ENCODE measurements at regions not wholly inside any gene's neighbourhood (a gene's known extent, or its start where the extent isn't known, plus 50 kb on each side); places are given as distances from the start of the nearest gene placed in this dataset.

DNA sequence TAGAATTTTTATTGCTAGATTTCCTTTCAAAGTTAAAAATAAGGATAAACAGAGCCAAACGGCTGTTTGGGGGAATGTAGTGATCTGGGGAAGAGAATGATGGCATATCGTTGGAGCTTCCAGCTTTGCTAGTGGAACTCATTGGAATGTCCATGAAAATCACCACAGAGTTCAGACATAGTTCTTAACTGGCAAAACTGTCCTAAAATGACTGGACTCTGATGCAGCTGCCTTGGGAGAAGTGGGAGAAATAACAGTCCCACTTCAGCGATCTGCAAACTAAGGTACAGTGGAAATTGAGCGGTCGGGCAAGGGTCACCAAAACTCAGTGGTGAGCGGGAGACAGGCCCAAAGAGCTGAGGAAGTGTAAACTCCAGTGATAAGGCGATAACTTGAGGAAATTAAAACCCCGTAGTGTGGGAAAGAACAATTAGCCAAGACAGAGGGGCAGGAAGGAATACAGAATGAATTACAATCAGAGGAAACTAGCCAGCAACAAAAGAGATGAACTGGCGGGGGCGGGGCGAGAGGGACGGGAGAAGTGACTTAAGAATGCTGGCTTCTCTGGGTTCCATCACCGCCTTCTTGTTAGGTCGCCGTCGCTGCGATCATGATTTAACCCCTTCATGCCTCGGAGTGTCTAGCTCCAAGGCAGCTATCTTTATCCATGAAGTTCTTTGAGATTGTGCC lies 89.8 kb upstream of the ARHGAP29 start:
- TF ChIP-seq, protein P1, sequence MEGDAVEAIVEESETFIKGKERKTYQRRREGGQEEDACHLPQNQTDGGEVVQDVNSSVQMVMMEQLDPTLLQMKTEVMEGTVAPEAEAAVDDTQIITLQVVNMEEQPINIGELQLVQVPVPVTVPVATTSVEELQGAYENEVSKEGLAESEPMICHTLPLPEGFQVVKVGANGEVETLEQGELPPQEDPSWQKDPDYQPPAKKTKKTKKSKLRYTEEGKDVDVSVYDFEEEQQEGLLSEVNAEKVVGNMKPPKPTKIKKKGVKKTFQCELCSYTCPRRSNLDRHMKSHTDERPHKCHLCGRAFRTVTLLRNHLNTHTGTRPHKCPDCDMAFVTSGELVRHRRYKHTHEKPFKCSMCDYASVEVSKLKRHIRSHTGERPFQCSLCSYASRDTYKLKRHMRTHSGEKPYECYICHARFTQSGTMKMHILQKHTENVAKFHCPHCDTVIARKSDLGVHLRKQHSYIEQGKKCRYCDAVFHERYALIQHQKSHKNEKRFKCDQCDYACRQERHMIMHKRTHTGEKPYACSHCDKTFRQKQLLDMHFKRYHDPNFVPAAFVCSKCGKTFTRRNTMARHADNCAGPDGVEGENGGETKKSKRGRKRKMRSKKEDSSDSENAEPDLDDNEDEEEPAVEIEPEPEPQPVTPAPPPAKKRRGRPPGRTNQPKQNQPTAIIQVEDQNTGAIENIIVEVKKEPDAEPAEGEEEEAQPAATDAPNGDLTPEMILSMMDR (IDR thresholded peaks at IDR 0.05; ENCODE audit: low read depth, low read length, missing control alignments): no peak
- H3K4me3 ChIP-seq (ENCODE audit: low read depth, low read length): no peak overlapping the region
- in situ Hi-C loops (cut with HindIII; ENCODE audit: low sequenced_read_pairs): loop anchor here (10.0 kb wide), 2 partner anchors 92 to 212 kb away; partner anchors contain the start of gene ARHGAP29
- peak; percentile 22 for DNase-seq (ENCODE audit: low read depth)

DNA sequence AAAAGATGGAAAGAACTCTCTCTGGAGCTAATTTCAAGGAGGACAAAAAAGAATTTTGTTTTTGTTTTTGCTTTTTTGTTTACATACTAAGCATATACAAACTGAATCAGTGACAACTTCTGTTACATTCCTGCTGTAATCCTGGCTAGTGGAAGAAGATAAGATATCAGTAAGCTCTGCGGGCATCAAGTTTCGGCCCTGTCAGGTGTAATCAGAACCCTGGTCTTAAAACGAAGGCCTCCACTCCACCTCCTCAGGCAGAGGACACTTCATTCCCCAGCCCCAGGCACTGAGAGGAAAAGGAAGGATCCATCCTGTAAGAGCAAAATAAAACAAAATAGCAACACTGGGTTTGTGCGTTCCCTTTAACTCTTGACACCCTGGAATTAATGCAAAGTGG lies 88.9 kb upstream of the ARHGAP29 start:
- H3K4me3 ChIP-seq (ENCODE audit: low read depth, low read length): no peak overlapping the region
- in situ Hi-C loops (cut with HindIII; ENCODE audit: low sequenced_read_pairs): loop anchor here (10.0 kb wide), 2 partner anchors 92 to 212 kb away; partner anchors contain the start of gene ARHGAP29
- no peak for DNase-seq (ENCODE audit: low read depth)
- TF ChIP-seq, protein P1 (IDR thresholded peaks at IDR 0.05; ENCODE audit: low read depth, low read length, missing control alignments): no peak

- in situ Hi-C loops (cut with HindIII; ENCODE audit: low sequenced_read_pairs): loop anchor here (10.0 kb wide), 2 partner anchors 91 to 211 kb away; partner anchors contain the start of gene ARHGAP29
- no peak overlapping the region for H3K4me3 ChIP-seq (ENCODE audit: low read depth, low read length)
- peak; percentile 99 for DNase-seq (ENCODE audit: low read depth)
- TF ChIP-seq, protein P1 (IDR thresholded peaks at IDR 0.05; ENCODE audit: low read depth, low read length, missing control alignments): no peak
Measured at GRCh38 chr1:94325377-94326302, 88.3 kb upstream of the ARHGAP29 start.

DNA sequence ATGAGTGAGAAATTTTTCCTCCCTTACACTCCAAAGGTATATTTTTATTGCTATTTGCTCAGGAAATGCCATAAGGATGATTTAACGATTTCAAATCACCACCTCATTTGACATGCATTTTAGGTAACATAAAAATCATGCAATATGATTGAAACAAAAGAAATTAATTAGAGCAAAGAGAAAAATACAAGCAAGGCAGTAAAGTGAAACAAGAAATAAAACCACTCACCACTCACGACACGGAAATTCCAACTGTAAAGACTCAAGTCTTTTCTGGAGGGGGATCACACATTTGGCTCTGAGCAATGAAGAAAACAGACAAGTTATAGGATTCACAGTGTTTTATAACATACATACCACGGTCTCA lies 86.8 kb upstream of the ARHGAP29 start:
- in situ Hi-C loops (cut with HindIII; ENCODE audit: low sequenced_read_pairs): loop anchor here (10.0 kb wide), 2 partner anchors 89 to 209 kb away; partner anchors contain the start of gene ARHGAP29
- TF ChIP-seq, protein P1 (IDR thresholded peaks at IDR 0.05; ENCODE audit: low read depth, low read length, missing control alignments): no peak
- DNase-seq (ENCODE audit: low read depth): no peak
- no peak overlapping the region for H3K4me3 ChIP-seq (ENCODE audit: low read depth, low read length)

DNA sequence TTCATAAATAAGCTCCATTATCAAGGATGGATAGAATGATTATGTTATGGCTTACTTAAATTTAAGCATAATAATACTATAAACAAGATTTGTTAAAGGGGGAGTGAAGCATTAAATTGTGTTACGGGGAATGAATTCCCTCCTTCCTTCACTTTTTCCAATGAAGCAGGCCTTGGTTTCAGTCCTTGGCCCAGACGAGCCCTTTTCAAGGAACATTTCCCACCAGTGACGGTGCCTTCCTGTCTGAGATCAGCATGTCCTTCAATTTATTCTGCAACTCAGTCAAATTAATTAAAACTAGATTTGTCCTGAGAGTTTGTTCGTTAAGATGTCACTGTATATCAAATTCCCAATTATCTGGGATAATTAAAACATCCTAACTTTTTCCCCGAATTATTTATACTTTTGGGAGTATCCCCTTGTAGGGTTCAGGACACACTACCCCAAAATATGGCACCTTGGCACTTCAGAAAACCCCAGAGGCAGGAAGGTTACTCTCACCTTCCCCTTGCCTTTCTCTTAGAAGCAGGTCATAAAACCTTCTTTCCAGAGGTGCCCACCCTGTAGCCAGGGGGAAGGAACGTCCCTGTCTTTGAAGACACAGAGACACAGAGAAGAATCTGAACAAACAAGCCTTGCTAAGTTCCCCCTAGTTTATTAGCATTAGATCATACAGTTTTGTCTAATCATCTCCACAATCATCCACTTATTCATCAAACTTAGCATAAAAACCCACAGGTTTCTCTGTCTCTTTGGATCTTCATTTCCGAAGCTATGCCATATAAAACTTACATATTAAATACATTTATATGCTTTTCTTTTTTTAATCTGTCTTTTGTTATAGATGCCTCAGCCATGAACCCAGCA lies 86.2 kb upstream of the ARHGAP29 start:
- DNase-seq (ENCODE audit: low read depth): no peak
- TF ChIP-seq, protein P1 (IDR thresholded peaks at IDR 0.05; ENCODE audit: low read depth, low read length, missing control alignments): no peak
- H3K4me3 ChIP-seq (ENCODE audit: low read depth, low read length): no peak overlapping the region
- in situ Hi-C loops (cut with HindIII; ENCODE audit: low sequenced_read_pairs): loop anchor here (10.0 kb wide), 2 partner anchors 89 to 209 kb away; partner anchors contain the start of gene ARHGAP29

Measured in astrocyte of the cerebellum (primary cell).